ENCODE measurements at regions not wholly inside any gene's neighbourhood (a gene's known extent, or its start where the extent isn't known, plus 50 kb on each side); places are given as distances from the start of the nearest gene placed in this dataset.

GRCh38 chr6:112795316-112795715 is 448.2 kb downstream of the RFPL4B start:
- Mint-ChIP-seq H3K9me3 (peaks cover 0 to 35% (median 8%) of the 10 kb centered on the region in 3 donors), H3K4me3 (no peak overlapping the region), H3K27me3 (no peaks in the 10 kb centered on the region), H3K36me3 (no peaks in the 10 kb centered on the region), H3K4me1 (no peaks in the 10 kb centered on the region), H3K27ac (no peak overlapping the region)
- Histone ChIP-seq H3K9me3 (no peaks in the 10 kb centered on the region), H3K36me3 (ENCODE audit: control insufficient read depth in 2 of 2, extremely low read depth in 1 of 2, insufficient read depth in 1 of 2, low read length in 1 of 2) (no peaks in the 10 kb centered on the region), H3K4me1 (ENCODE audit: control insufficient read depth in 1 of 2, extremely low read depth in 1 of 2, insufficient read depth in 2 of 2, low read length in 2 of 2) (no peaks in the 10 kb centered on the region), H3K27ac (ENCODE audit: low read length) (no peak overlapping the region), H3K27me3 (replicated peaks in 1 of 2; ENCODE audit: control insufficient read depth in 2 of 2, extremely low read depth in 1 of 2, insufficient read depth in 2 of 2, low read length in 1 of 2) (no peaks in the 10 kb centered on the region), H3K4me3 (ENCODE audit: control insufficient read depth in 1 of 2, extremely low read depth in 1 of 2, low read length in 1 of 2) (no peak overlapping the region)
- WGBS (ENCODE audit: insufficient coverage), result no CpG with 5 or more reads among the region's 1 CpG
- CTCF ChIA-PET, result no interaction called here
- DNase-seq (no peak), ATAC-seq (replicated peaks in 1 of 4) (no peak)
- POLR2A ChIA-PET, result no interaction called here

DNA sequence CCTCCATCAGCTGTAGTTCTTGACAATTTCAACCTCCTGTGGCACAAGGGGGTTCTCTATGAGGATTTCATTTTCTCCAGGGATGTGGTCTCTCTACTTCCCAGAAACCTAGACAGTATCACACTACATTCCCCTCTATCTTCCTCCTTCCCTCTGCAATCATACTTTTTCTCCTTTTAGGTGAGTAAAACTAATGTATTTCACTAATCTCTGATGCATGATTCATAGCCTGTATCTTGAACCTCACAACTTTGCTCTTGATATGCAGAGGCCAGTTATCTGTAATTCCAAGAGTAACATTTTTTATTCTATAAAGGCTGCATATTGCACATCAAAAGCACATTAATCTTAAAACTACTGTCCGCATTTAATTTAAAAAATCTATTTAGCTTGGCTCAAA is 449.6 kb downstream of the RFPL4B start:
- no peak overlapping the region for H3K4me3 Mint-ChIP-seq
- DNase-seq, result no peak

DNA sequence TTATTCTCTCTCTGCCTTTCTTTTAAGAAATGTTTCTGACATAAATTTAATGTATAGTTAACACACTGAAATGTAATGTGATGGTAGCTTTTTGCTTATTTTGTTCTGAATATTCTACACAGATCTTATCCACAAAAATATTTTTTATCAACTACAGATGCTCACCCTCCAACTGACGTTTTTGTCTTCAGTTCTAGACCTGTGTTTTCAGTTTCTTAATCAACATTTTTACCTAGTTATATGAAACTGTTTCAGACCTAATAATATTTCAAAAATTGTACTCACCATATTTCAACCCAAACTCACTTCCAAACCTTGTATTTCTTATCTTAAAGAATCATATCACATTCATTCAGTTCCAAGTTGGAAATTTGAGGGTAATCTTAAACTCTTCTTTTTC is 452.8 kb downstream of the RFPL4B start:
- ChIA-PET CTCF (no interaction called here), POLR2A (no interaction called here)
- Mint-ChIP-seq H3K27ac (no peak overlapping the region), H3K9me3 (peaks cover 0 to 20% (median 2%) of the 10 kb centered on the region in 3 donors), H3K4me3 (no peak overlapping the region), H3K4me1 (no peaks in the 10 kb centered on the region), H3K36me3 (no peaks in the 10 kb centered on the region), H3K27me3 (no peaks in the 10 kb centered on the region)
- H3K36me3 ChIP-seq (ENCODE audit: control insufficient read depth in 2 of 2, extremely low read depth in 1 of 2, insufficient read depth in 1 of 2, low read length in 1 of 2), result no peaks in the 10 kb centered on the region
- no peaks in the 10 kb centered on the region for H3K4me1 ChIP-seq (ENCODE audit: control insufficient read depth in 1 of 2, extremely low read depth in 1 of 2, insufficient read depth in 2 of 2, low read length in 2 of 2)
- H3K4me3 ChIP-seq (ENCODE audit: control insufficient read depth in 1 of 2, extremely low read depth in 1 of 2, low read length in 1 of 2), result no peak overlapping the region
- H3K27ac ChIP-seq (ENCODE audit: low read length), result no peak overlapping the region
- no peak for ATAC-seq (replicated peaks in 1 of 4)
- H3K9me3 ChIP-seq, result no peaks in the 10 kb centered on the region
- 17% methylated on average over 1 of the region's 1 CpG for WGBS (ENCODE audit: insufficient coverage)
- no peak for DNase-seq
- no peaks in the 10 kb centered on the region for H3K27me3 ChIP-seq (replicated peaks in 1 of 2; ENCODE audit: control insufficient read depth in 2 of 2, extremely low read depth in 1 of 2, insufficient read depth in 2 of 2, low read length in 1 of 2)

More for the DNA sequence above, 449.6 kb downstream of the RFPL4B start:
- no CpG with 5 or more reads among the region's 1 CpG for WGBS (ENCODE audit: insufficient coverage)
- Mint-ChIP-seq H3K27ac (no peak overlapping the region), H3K9me3 (peaks cover 0 to 32% (median 8%) of the 10 kb centered on the region in 3 donors), H3K4me1 (no peaks in the 10 kb centered on the region), H3K27me3 (no peaks in the 10 kb centered on the region), H3K36me3 (no peaks in the 10 kb centered on the region)
- ChIA-PET POLR2A (no interaction called here), CTCF (no interaction called here)
- no peak overlapping the region for H3K4me3 ChIP-seq (ENCODE audit: control insufficient read depth in 1 of 2, extremely low read depth in 1 of 2, low read length in 1 of 2)
- H3K27ac ChIP-seq (ENCODE audit: low read length), result no peak overlapping the region
- H3K27me3 ChIP-seq (replicated peaks in 1 of 2; ENCODE audit: control insufficient read depth in 2 of 2, extremely low read depth in 1 of 2, insufficient read depth in 2 of 2, low read length in 1 of 2), result no peaks in the 10 kb centered on the region
- no peaks in the 10 kb centered on the region for H3K9me3 ChIP-seq
- H3K4me1 ChIP-seq (ENCODE audit: control insufficient read depth in 1 of 2, extremely low read depth in 1 of 2, insufficient read depth in 2 of 2, low read length in 2 of 2), result no peaks in the 10 kb centered on the region
- no peak for ATAC-seq (replicated peaks in 1 of 4)
- no peaks in the 10 kb centered on the region for H3K36me3 ChIP-seq (ENCODE audit: control insufficient read depth in 2 of 2, extremely low read depth in 1 of 2, insufficient read depth in 1 of 2, low read length in 1 of 2)

GRCh38 chr6:112800439-112800838 is 453.3 kb downstream of the RFPL4B start:
- Histone ChIP-seq H3K4me1 (ENCODE audit: control insufficient read depth in 1 of 2, extremely low read depth in 1 of 2, insufficient read depth in 2 of 2, low read length in 2 of 2) (no peaks in the 10 kb centered on the region), H3K27me3 (replicated peaks in 1 of 2; ENCODE audit: control insufficient read depth in 2 of 2, extremely low read depth in 1 of 2, insufficient read depth in 2 of 2, low read length in 1 of 2) (no peaks in the 10 kb centered on the region), H3K4me3 (ENCODE audit: control insufficient read depth in 1 of 2, extremely low read depth in 1 of 2, low read length in 1 of 2) (no peak overlapping the region), H3K9me3 (no peaks in the 10 kb centered on the region), H3K36me3 (ENCODE audit: control insufficient read depth in 2 of 2, extremely low read depth in 1 of 2, insufficient read depth in 1 of 2, low read length in 1 of 2) (no peaks in the 10 kb centered on the region), H3K27ac (ENCODE audit: low read length) (no peak overlapping the region)
- Mint-ChIP-seq H3K27ac (no peak overlapping the region), H3K4me1 (no peaks in the 10 kb centered on the region), H3K4me3 (no peak overlapping the region), H3K36me3 (no peaks in the 10 kb centered on the region), H3K27me3 (no peaks in the 10 kb centered on the region), H3K9me3 (peaks cover 0 to 20% (median 2%) of the 10 kb centered on the region in 3 donors)
- no CpG with 5 or more reads among the region's 1 CpG for whole genome bisulfite sequencing (ENCODE audit: insufficient coverage)
- CTCF ChIA-PET, result no interaction called here
- no peak for ATAC-seq (replicated peaks in 1 of 4)
- DNase-seq, result no peak
- POLR2A ChIA-PET, result no interaction called here

DNA sequence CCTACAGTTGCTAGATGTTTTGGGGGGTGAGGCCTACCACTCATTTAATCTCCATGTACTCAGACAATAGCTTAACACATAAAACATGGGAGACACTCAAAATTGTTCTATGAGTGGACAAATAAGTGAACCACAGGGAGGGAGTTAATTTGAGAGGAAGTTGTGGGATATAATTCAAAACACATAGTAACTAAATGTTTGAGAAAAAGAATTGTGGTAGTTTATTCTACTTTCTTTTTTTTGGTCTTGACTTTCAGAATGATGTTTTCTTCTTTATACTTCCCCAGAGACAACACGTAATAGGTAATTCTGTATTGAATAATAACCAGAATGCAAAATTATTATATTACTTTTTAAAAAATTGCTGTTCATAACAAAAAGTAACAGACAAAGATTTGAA is 453.8 kb downstream of the RFPL4B start:
- Histone ChIP-seq H3K27ac (ENCODE audit: low read length) (no peak overlapping the region), H3K36me3 (ENCODE audit: control insufficient read depth in 2 of 2, extremely low read depth in 1 of 2, insufficient read depth in 1 of 2, low read length in 1 of 2) (no peaks in the 10 kb centered on the region), H3K4me1 (ENCODE audit: control insufficient read depth in 1 of 2, extremely low read depth in 1 of 2, insufficient read depth in 2 of 2, low read length in 2 of 2) (no peaks in the 10 kb centered on the region), H3K9me3 (no peaks in the 10 kb centered on the region), H3K27me3 (replicated peaks in 1 of 2; ENCODE audit: control insufficient read depth in 2 of 2, extremely low read depth in 1 of 2, insufficient read depth in 2 of 2, low read length in 1 of 2) (no peaks in the 10 kb centered on the region), H3K4me3 (ENCODE audit: control insufficient read depth in 1 of 2, extremely low read depth in 1 of 2, low read length in 1 of 2) (no peak overlapping the region)
- Mint-ChIP-seq H3K4me3 (no peak overlapping the region), H3K9me3 (peaks cover 0 to 20% (median 0%) of the 10 kb centered on the region in 3 donors), H3K27ac (no peak overlapping the region), H3K27me3 (no peaks in the 10 kb centered on the region), H3K36me3 (no peaks in the 10 kb centered on the region), H3K4me1 (no peaks in the 10 kb centered on the region)
- CTCF ChIA-PET, result no interaction called here
- DNase-seq (no peak), ATAC-seq (replicated peaks in 1 of 4) (no peak)
- POLR2A ChIA-PET, result no interaction called here
- WGBS (ENCODE audit: insufficient coverage), result no CpG with 5 or more reads among the region's 1 CpG

DNA sequence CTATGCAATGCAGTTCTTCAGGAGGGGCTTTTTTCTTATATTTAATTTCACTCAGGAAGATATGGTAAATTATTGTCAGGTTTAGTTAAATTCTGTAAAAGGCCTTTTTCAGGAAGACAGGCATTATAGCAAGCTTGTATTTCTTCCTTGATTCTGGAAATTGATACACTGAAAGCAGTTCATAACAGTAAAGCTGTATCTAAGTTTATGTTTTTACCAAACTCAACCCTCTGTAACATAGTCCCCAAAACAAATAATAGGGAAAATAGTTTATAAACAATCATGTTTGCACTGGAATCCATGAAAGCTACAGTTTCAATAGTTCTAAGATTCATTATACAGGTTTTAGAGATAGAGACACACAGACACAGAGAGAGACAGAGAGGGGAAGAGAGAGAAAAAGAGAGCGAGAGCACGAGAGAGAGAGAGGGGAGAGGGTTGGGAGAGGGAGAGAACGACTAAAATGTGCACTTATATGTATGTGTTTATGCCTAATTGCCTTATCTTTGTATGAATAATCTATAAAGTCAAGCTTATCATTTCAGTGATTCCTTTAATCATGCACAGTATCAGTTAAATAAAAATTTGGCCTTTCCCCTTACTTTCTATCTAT is 454.4 kb downstream of the RFPL4B start:
- no peaks in the 10 kb centered on the region for H3K36me3 Mint-ChIP-seq
- Histone ChIP-seq H3K4me1 (ENCODE audit: control insufficient read depth in 1 of 2, extremely low read depth in 1 of 2, insufficient read depth in 2 of 2, low read length in 2 of 2) (no peaks in the 10 kb centered on the region), H3K27ac (ENCODE audit: low read length) (no peak overlapping the region), H3K36me3 (ENCODE audit: control insufficient read depth in 2 of 2, extremely low read depth in 1 of 2, insufficient read depth in 1 of 2, low read length in 1 of 2) (no peaks in the 10 kb centered on the region), H3K27me3 (replicated peaks in 1 of 2; ENCODE audit: control insufficient read depth in 2 of 2, extremely low read depth in 1 of 2, insufficient read depth in 2 of 2, low read length in 1 of 2) (no peaks in the 10 kb centered on the region), H3K4me3 (ENCODE audit: control insufficient read depth in 1 of 2, extremely low read depth in 1 of 2, low read length in 1 of 2) (no peak overlapping the region), H3K9me3 (no peaks in the 10 kb centered on the region)
- no peak for DNase-seq
- H3K4me1 Mint-ChIP-seq, result no peaks in the 10 kb centered on the region
- no peak for ATAC-seq (replicated peaks in 1 of 4)
- H3K27me3 Mint-ChIP-seq, result no peaks in the 10 kb centered on the region
- ChIA-PET CTCF (no interaction called here), POLR2A (no interaction called here)
- peaks cover 0 to 15% (median 0%) of the 10 kb centered on the region in 3 donors for H3K9me3 Mint-ChIP-seq
- no peak overlapping the region for H3K4me3 Mint-ChIP-seq
- no peak overlapping the region for H3K27ac Mint-ChIP-seq
- no CpG with 5 or more reads among the region's 3 CpGs for WGBS (ENCODE audit: insufficient coverage)

- ChIA-PET POLR2A (no interaction called here), CTCF (interaction anchor here in 1 of 2 donors (0.6 kb wide), 1 partner anchor 38 kb away, joined by 3 read pairs; no protein-coding TSS in a partner anchor)
- no peaks in the 10 kb centered on the region for H3K27me3 ChIP-seq (replicated peaks in 1 of 2; ENCODE audit: control insufficient read depth in 2 of 2, extremely low read depth in 1 of 2, insufficient read depth in 2 of 2, low read length in 1 of 2)
- no peaks in the 10 kb centered on the region for H3K9me3 ChIP-seq
- no peaks in the 10 kb centered on the region for H3K4me1 Mint-ChIP-seq
- no peak overlapping the region for H3K27ac Mint-ChIP-seq
- no peaks in the 10 kb centered on the region for H3K27me3 Mint-ChIP-seq
- H3K4me3 ChIP-seq (ENCODE audit: control insufficient read depth in 1 of 2, extremely low read depth in 1 of 2, low read length in 1 of 2), result no peak overlapping the region
- H3K9me3 Mint-ChIP-seq, result peaks cover 0 to 9% (median 4%) of the 10 kb centered on the region in 3 donors
- no peaks in the 10 kb centered on the region for H3K36me3 Mint-ChIP-seq
- no peak for DNase-seq
- no peaks in the 10 kb centered on the region for H3K4me1 ChIP-seq (ENCODE audit: control insufficient read depth in 1 of 2, extremely low read depth in 1 of 2, insufficient read depth in 2 of 2, low read length in 2 of 2)
- no CpG with 5 or more reads among the region's 1 CpG for WGBS (ENCODE audit: insufficient coverage)
- no peak overlapping the region for H3K27ac ChIP-seq (ENCODE audit: low read length)
- no peak overlapping the region for H3K4me3 Mint-ChIP-seq
- ATAC-seq (replicated peaks in 1 of 4), result no peak
- no peaks in the 10 kb centered on the region for H3K36me3 ChIP-seq (ENCODE audit: control insufficient read depth in 2 of 2, extremely low read depth in 1 of 2, insufficient read depth in 1 of 2, low read length in 1 of 2)
These were observed 455.0 kb downstream of the RFPL4B start for GRCh38 chr6:112802144-112802543.
